HG02884 (cell line): ENCODE measurements at regions not wholly inside any gene's neighbourhood (a gene's known extent, or its start where the extent isn't known, plus 50 kb on each side); places are given as distances from the start of the nearest gene placed in this dataset.
A peak's percentile ranks its signal among the peaks of the same experiment; 100 is the strongest.
"Not testable (repeated sequence)": the region's sequence is repeated elsewhere in the genome, so short reads cannot be mapped to it uniquely, and the experiment has no call there.

Experiments used
- ATAC-seq: cut with Tn5 transposase; IDR thresholded peaks from one replicate; pipeline ENCODE4 v1.9.1; 2021; ENCODE audit warnings: mild to moderate bottlenecking, moderate library complexity; ENCODE audit not compliant: unreplicated experiment

DNA sequence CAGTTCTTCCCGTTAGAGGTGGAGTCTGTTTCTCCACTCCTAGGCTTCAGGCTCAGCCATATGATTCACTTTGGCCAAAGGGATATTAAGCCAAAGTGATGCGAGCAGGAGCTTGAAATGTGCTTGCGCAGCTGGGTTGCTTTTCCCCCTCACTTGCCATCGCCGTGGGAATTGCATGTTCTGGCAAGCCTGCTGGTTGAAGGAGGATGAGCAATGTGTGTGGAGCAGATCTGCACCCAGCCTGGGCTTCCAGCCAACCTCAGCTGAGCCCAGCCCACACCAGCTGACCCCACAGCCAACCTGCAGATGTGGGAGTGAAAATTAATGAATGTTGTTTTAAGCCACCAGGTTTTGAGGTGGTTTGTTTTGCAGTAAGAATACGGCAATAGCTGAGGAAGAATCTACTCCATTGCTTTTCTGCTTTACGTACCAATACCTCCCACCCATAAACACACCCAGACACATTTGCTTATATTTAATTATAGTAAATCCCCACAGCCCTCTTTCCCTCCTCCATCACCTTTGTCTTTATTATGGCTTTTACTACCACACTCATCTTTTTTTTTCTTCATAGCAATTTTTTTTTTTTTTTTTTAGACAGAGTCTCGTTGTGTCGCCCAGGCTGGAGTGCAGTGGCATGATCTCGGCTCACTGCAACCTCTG lies 132.8 kb upstream of the FUNDC1 start:
- ATAC-seq: no peak

DNA sequence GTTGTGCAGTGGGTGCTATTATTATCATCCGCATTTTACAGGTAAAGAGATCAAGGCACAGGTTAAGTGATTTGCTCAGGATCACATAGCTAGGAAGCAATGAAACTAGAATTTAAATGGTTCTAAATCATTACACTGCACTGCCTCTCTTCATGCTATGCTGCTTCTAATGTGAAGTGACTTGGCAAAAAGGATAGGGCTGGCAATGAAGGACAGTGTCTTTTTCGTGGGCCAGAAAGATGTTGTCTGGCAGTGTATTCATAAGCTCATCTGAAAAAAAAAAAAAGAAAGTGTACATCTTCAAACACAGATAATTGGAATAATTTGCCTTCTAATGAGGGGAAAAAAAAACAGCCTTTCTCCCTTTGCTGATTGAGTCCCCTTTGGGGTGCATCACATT lies 132.2 kb upstream of the FUNDC1 start:
- ATAC-seq: no peak

GRCh38 chrX:44669626-44670025 lies 127.0 kb upstream of the FUNDC1 start:
- ATAC-seq: no peak

GRCh38 chrX:44667771-44668170 lies 125.1 kb upstream of the FUNDC1 start:
- ATAC-seq: no peak

DNA sequence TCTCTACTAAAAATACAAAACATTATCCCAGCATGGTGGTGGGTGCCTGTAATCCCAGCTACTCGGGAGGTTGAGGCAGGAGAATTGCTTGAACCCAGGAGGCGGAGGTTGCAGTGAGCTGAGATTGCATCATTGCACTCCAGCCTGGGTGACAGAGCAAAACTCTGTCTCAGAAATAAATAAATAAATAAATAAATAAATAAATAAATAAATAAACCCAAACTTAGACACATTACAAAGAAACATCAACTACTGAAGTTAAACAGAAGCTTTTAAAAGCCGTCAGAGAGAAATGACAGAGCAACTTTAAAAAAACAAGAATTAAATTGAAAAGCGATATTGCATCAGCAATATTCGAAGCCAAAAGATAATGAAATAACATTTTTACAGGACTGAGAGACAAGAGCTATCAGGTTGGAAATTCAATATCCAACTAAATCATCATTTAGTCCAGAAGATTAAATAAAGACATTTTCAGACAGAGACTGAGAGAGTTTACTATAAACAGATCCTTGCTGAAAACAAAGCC lies 115.1 kb upstream of the FUNDC1 start:
- not testable (repeated sequence) for ATAC-seq

DNA sequence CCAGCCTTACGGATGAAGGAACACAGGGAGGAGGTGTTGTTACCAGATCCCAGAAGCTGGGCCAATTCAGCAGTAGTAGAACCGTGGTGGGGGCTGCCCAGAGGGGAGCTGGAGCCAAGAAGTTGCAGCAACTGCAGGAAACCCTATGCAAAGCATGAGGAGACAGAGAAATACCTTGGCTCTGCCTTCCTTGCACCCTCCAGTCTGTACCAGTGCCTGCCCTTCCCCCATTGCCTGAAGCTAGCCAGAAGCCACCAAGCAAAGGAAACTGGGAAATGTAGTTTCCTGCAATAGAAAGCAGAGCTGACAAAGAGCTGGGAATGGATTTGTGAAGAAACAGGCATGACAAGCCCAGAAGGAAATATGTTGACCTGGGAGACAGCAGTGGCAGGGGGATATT lies 108.7 kb upstream of the FUNDC1 start:
- no peak for ATAC-seq

- no peak for ATAC-seq
Measured at GRCh38 chrX:44643723-44644122, 101.1 kb upstream of the FUNDC1 start.

DNA sequence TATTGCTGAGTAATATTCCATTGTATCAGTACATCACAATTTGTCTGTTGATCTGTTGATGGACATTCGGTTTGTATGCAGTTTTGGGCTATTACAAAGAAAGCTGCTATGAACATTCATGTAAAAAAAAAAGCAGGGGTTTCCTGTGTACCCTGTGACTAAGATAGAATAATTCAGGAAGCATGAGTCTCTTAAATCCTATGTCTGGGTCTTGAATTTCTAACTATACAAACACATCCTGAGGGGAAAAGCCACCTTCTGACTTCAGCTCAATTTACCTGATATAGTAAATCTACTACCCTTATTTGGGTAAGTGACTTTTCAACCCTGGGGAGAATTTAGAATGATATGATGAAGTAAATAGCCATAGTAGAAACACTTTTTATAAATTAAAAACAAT lies 94.6 kb upstream of the FUNDC1 start:
- no peak for ATAC-seq

- ATAC-seq: no peak
Measured at GRCh38 chrX:44621078-44621477, 78.4 kb upstream of the FUNDC1 start.

GRCh38 chrX:44619039-44619438 lies 76.4 kb upstream of the FUNDC1 start:
- no peak for ATAC-seq

GRCh38 chrX:44596277-44596676 lies 53.6 kb upstream of the FUNDC1 start:
- ATAC-seq: peak; percentile 98
